ENCODE measurements at regions not wholly inside any gene's neighbourhood (a gene's known extent, or its start where the extent isn't known, plus 50 kb on each side); places are given as distances from the start of the nearest gene placed in this dataset.

GRCh38 chr13:73616861-73617260 lies 517.3 kb downstream of the KLF12 start:
- ATAC-seq (replicated peaks in 1 of 4) (no peak), DNase-seq (no peak)
- Histone ChIP-seq H3K9me3 (no peaks in the 10 kb centered on the region), H3K4me3 (ENCODE audit: control insufficient read depth in 1 of 2, extremely low read depth in 1 of 2, low read length in 1 of 2) (no peak overlapping the region), H3K36me3 (ENCODE audit: control insufficient read depth in 2 of 2, extremely low read depth in 1 of 2, insufficient read depth in 1 of 2, low read length in 1 of 2) (no peaks in the 10 kb centered on the region), H3K4me1 (ENCODE audit: control insufficient read depth in 1 of 2, extremely low read depth in 1 of 2, insufficient read depth in 2 of 2, low read length in 2 of 2) (peaks cover under 1 to 3% of the 10 kb centered on the region in 2 experiments), H3K27ac (ENCODE audit: low read length) (no peak overlapping the region), H3K27me3 (replicated peaks in 1 of 2; ENCODE audit: control insufficient read depth in 2 of 2, extremely low read depth in 1 of 2, insufficient read depth in 2 of 2, low read length in 1 of 2) (peaks cover 0 to 2% of the 10 kb centered on the region in 2 experiments)
- no peak overlapping the region for H3K27ac Mint-ChIP-seq
- no peaks in the 10 kb centered on the region for H3K9me3 Mint-ChIP-seq
- POLR2A ChIA-PET, result no interaction called here
- no peaks in the 10 kb centered on the region for H3K27me3 Mint-ChIP-seq
- no peaks in the 10 kb centered on the region for H3K36me3 Mint-ChIP-seq
- no peak overlapping the region for H3K4me3 Mint-ChIP-seq
- CTCF ChIA-PET, result no interaction called here
- H3K4me1 Mint-ChIP-seq, result peaks cover 2 to 20% (median 8%) of the 10 kb centered on the region in 3 donors
- WGBS (ENCODE audit: insufficient coverage), result 74% methylated on average over 3 of the region's 3 CpGs

GRCh38 chr13:73610799-73611592 lies 523.2 kb downstream of the KLF12 start:
- H3K27ac Mint-ChIP-seq, result no peak overlapping the region
- H3K36me3 Mint-ChIP-seq, result no peaks in the 10 kb centered on the region
- no peak overlapping the region for H3K27ac ChIP-seq (ENCODE audit: low read length)

GRCh38 chr13:73608711-73609485 lies 525.3 kb downstream of the KLF12 start:
- DNase-seq (no peak), ATAC-seq (replicated peaks in 1 of 4) (no peak)
- no peak overlapping the region for H3K27ac Mint-ChIP-seq
- H3K9me3 Mint-ChIP-seq, result peaks cover 0 to 5% (median 3%) of the 10 kb centered on the region in 3 donors
- Histone ChIP-seq H3K36me3 (ENCODE audit: control insufficient read depth in 2 of 2, extremely low read depth in 1 of 2, insufficient read depth in 1 of 2, low read length in 1 of 2) (no peaks in the 10 kb centered on the region), H3K27me3 (replicated peaks in 1 of 2; ENCODE audit: control insufficient read depth in 2 of 2, extremely low read depth in 1 of 2, insufficient read depth in 2 of 2, low read length in 1 of 2) (no peaks in the 10 kb centered on the region), H3K4me1 (ENCODE audit: control insufficient read depth in 1 of 2, extremely low read depth in 1 of 2, insufficient read depth in 2 of 2, low read length in 2 of 2) (no peaks in the 10 kb centered on the region), H3K9me3 (no peaks in the 10 kb centered on the region), H3K27ac (ENCODE audit: low read length) (no peak overlapping the region), H3K4me3 (ENCODE audit: control insufficient read depth in 1 of 2, extremely low read depth in 1 of 2, low read length in 1 of 2) (no peak overlapping the region)
- no peaks in the 10 kb centered on the region for H3K36me3 Mint-ChIP-seq
- peaks cover 2 to 9% (median 4%) of the 10 kb centered on the region in 3 donors for H3K4me1 Mint-ChIP-seq
- H3K4me3 Mint-ChIP-seq, result no peak overlapping the region
- ChIA-PET CTCF (interaction anchor here in 1 of 2 donors (0.7 kb wide), 1 partner anchor 84 kb away, joined by 10 read pairs; no protein-coding TSS in a partner anchor), POLR2A (no interaction called here)
- 100% methylated on average over 1 of the region's 7 CpGs for WGBS (ENCODE audit: insufficient coverage)
- no peaks in the 10 kb centered on the region for H3K27me3 Mint-ChIP-seq

More at GRCh38 chr13:73610799-73611592, 523.2 kb downstream of the KLF12 start:
- H3K27me3 Mint-ChIP-seq, result no peaks in the 10 kb centered on the region
- no peak overlapping the region for H3K4me3 Mint-ChIP-seq
- Histone ChIP-seq H3K36me3 (ENCODE audit: control insufficient read depth in 2 of 2, extremely low read depth in 1 of 2, insufficient read depth in 1 of 2, low read length in 1 of 2) (no peaks in the 10 kb centered on the region), H3K4me1 (ENCODE audit: control insufficient read depth in 1 of 2, extremely low read depth in 1 of 2, insufficient read depth in 2 of 2, low read length in 2 of 2) (no peaks in the 10 kb centered on the region), H3K4me3 (ENCODE audit: control insufficient read depth in 1 of 2, extremely low read depth in 1 of 2, low read length in 1 of 2) (no peak overlapping the region), H3K27me3 (replicated peaks in 1 of 2; ENCODE audit: control insufficient read depth in 2 of 2, extremely low read depth in 1 of 2, insufficient read depth in 2 of 2, low read length in 1 of 2) (no peaks in the 10 kb centered on the region), H3K9me3 (no peaks in the 10 kb centered on the region)
- ATAC-seq (replicated peaks in 1 of 4), result no peak
- POLR2A ChIA-PET, result interaction anchor here (0.6 kb wide), 3 partner anchors 13 to 143 kb away, joined by 3 to 7 read pairs (median 5); no protein-coding TSS in a partner anchor
- CTCF ChIA-PET, result no interaction called here
- H3K9me3 Mint-ChIP-seq, result no peaks in the 10 kb centered on the region
- no peak for DNase-seq
- H3K4me1 Mint-ChIP-seq, result peaks cover 2 to 9% (median 4%) of the 10 kb centered on the region in 3 donors
- WGBS (ENCODE audit: insufficient coverage), result 100% methylated on average over 1 of the region's 6 CpGs

GRCh38 chr13:73608157-73608516 lies 526.1 kb downstream of the KLF12 start:
- H3K27me3 ChIP-seq (replicated peaks in 1 of 2; ENCODE audit: control insufficient read depth in 2 of 2, extremely low read depth in 1 of 2, insufficient read depth in 2 of 2, low read length in 1 of 2), result no peaks in the 10 kb centered on the region
- H3K36me3 ChIP-seq (ENCODE audit: control insufficient read depth in 2 of 2, extremely low read depth in 1 of 2, insufficient read depth in 1 of 2, low read length in 1 of 2), result no peaks in the 10 kb centered on the region
- CTCF ChIA-PET, result interaction anchor here in 1 of 2 donors (0.5 kb wide), 1 partner anchor 41 kb away, joined by 3 read pairs; no protein-coding TSS in a partner anchor
- H3K4me1 ChIP-seq (ENCODE audit: control insufficient read depth in 1 of 2, extremely low read depth in 1 of 2, insufficient read depth in 2 of 2, low read length in 2 of 2), result no peaks in the 10 kb centered on the region
- WGBS (ENCODE audit: insufficient coverage), result 100% methylated on average over 1 of the region's 2 CpGs
- no peaks in the 10 kb centered on the region for H3K36me3 Mint-ChIP-seq
- no peak overlapping the region for H3K27ac Mint-ChIP-seq
- peaks cover 0 to 5% (median 3%) of the 10 kb centered on the region in 3 donors for H3K9me3 Mint-ChIP-seq
- H3K4me1 Mint-ChIP-seq, result peaks cover 2 to 9% (median 4%) of the 10 kb centered on the region in 3 donors
- no peak overlapping the region for H3K4me3 ChIP-seq (ENCODE audit: control insufficient read depth in 1 of 2, extremely low read depth in 1 of 2, low read length in 1 of 2)
- no peak overlapping the region for H3K27ac ChIP-seq (ENCODE audit: low read length)
- DNase-seq (no peak), ATAC-seq (replicated peaks in 1 of 4) (no peak)
- H3K9me3 ChIP-seq, result no peaks in the 10 kb centered on the region
- POLR2A ChIA-PET, result interaction anchor here (0.5 kb wide), 2 partner anchors 46 to 535 kb away, joined by 3 to 4 read pairs; no protein-coding TSS in a partner anchor
- no peaks in the 10 kb centered on the region for H3K27me3 Mint-ChIP-seq
- H3K4me3 Mint-ChIP-seq, result no peak overlapping the region

GRCh38 chr13:73607489-73608156 lies 526.6 kb downstream of the KLF12 start:
- Histone ChIP-seq H3K4me1 (ENCODE audit: control insufficient read depth in 1 of 2, extremely low read depth in 1 of 2, insufficient read depth in 2 of 2, low read length in 2 of 2) (no peaks in the 10 kb centered on the region), H3K4me3 (ENCODE audit: control insufficient read depth in 1 of 2, extremely low read depth in 1 of 2, low read length in 1 of 2) (no peak overlapping the region), H3K27ac (ENCODE audit: low read length) (no peak overlapping the region), H3K27me3 (replicated peaks in 1 of 2; ENCODE audit: control insufficient read depth in 2 of 2, extremely low read depth in 1 of 2, insufficient read depth in 2 of 2, low read length in 1 of 2) (no peaks in the 10 kb centered on the region), H3K36me3 (ENCODE audit: control insufficient read depth in 2 of 2, extremely low read depth in 1 of 2, insufficient read depth in 1 of 2, low read length in 1 of 2) (no peaks in the 10 kb centered on the region), H3K9me3 (no peaks in the 10 kb centered on the region)
- ATAC-seq (replicated peaks in 1 of 4) (no peak), DNase-seq (no peak)
- ChIA-PET CTCF (interaction anchor here in 1 of 2 donors (0.5 kb wide), 1 partner anchor 40 kb away, joined by 3 read pairs; no protein-coding TSS in a partner anchor), POLR2A (interaction anchor here (0.5 kb wide), 2 partner anchors 46 to 534 kb away, joined by 3 to 4 read pairs; no protein-coding TSS in a partner anchor)
- WGBS (ENCODE audit: insufficient coverage), result 100% methylated on average over 2 of the region's 6 CpGs
- H3K9me3 Mint-ChIP-seq, result peaks cover 0 to 5% (median 3%) of the 10 kb centered on the region in 3 donors
- no peaks in the 10 kb centered on the region for H3K27me3 Mint-ChIP-seq
- H3K4me3 Mint-ChIP-seq, result no peak overlapping the region
- peaks cover 2 to 9% (median 4%) of the 10 kb centered on the region in 3 donors for H3K4me1 Mint-ChIP-seq
- H3K36me3 Mint-ChIP-seq, result no peaks in the 10 kb centered on the region
- H3K27ac Mint-ChIP-seq, result no peak overlapping the region

GRCh38 chr13:73603646-73604045 lies 530.6 kb downstream of the KLF12 start:
- WGBS (ENCODE audit: insufficient coverage), result no CpG with 5 or more reads among the region's 1 CpG
- POLR2A ChIA-PET, result no interaction called here
- DNase-seq, result no peak
- H3K27me3 Mint-ChIP-seq, result no peaks in the 10 kb centered on the region
- H3K36me3 Mint-ChIP-seq, result no peaks in the 10 kb centered on the region
- Histone ChIP-seq H3K4me3 (ENCODE audit: control insufficient read depth in 1 of 2, extremely low read depth in 1 of 2, low read length in 1 of 2) (no peak overlapping the region), H3K27me3 (replicated peaks in 1 of 2; ENCODE audit: control insufficient read depth in 2 of 2, extremely low read depth in 1 of 2, insufficient read depth in 2 of 2, low read length in 1 of 2) (no peaks in the 10 kb centered on the region), H3K36me3 (ENCODE audit: control insufficient read depth in 2 of 2, extremely low read depth in 1 of 2, insufficient read depth in 1 of 2, low read length in 1 of 2) (no peaks in the 10 kb centered on the region), H3K27ac (ENCODE audit: low read length) (no peak overlapping the region), H3K4me1 (ENCODE audit: control insufficient read depth in 1 of 2, extremely low read depth in 1 of 2, insufficient read depth in 2 of 2, low read length in 2 of 2) (no peaks in the 10 kb centered on the region), H3K9me3 (no peaks in the 10 kb centered on the region)
- ATAC-seq (replicated peaks in 1 of 4), result no peak
- peaks cover 0 to 5% (median 3%) of the 10 kb centered on the region in 3 donors for H3K9me3 Mint-ChIP-seq
- CTCF ChIA-PET, result interaction anchor here in 1 of 2 donors (0.5 kb wide), 1 partner anchor 390 kb away, joined by 3 read pairs; no protein-coding TSS in a partner anchor
- no peak overlapping the region for H3K4me3 Mint-ChIP-seq
- H3K27ac Mint-ChIP-seq, result no peak overlapping the region
- no peaks in the 10 kb centered on the region for H3K4me1 Mint-ChIP-seq

Data from T-cell (primary cell).